ENCODE measurements at regions not wholly inside any gene's neighbourhood (a gene's known extent, or its start where the extent isn't known, plus 50 kb on each side); places are given as distances from the start of the nearest gene placed in this dataset.

DNA sequence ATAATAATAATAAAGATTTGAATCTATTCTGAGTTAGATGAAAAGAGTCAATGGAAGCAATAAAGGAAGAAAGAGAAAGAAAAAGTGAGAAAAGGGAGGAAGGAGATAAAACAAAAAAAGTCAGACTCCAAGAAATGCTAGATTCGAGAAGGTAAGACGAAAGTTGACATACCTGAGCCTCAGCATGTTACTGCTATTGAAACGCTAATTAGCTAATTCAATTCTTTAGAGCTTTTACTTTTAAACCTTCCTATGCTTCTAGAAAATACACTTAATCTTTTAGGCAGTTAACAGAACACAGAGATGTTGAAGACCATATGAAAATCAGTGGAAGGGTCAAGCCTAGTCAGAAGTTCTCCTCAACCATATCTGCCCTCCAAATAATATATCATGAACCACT, 337.2 kb upstream of the ROBO2 start:
- DNase-seq: no peak
- H3K4me3 ChIP-seq: no peak overlapping the region
- TF ChIP-seq POLR2A (IDR thresholded peaks at IDR 0.05): no peak
- TF ChIP-seq, protein P1, sequence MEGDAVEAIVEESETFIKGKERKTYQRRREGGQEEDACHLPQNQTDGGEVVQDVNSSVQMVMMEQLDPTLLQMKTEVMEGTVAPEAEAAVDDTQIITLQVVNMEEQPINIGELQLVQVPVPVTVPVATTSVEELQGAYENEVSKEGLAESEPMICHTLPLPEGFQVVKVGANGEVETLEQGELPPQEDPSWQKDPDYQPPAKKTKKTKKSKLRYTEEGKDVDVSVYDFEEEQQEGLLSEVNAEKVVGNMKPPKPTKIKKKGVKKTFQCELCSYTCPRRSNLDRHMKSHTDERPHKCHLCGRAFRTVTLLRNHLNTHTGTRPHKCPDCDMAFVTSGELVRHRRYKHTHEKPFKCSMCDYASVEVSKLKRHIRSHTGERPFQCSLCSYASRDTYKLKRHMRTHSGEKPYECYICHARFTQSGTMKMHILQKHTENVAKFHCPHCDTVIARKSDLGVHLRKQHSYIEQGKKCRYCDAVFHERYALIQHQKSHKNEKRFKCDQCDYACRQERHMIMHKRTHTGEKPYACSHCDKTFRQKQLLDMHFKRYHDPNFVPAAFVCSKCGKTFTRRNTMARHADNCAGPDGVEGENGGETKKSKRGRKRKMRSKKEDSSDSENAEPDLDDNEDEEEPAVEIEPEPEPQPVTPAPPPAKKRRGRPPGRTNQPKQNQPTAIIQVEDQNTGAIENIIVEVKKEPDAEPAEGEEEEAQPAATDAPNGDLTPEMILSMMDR (IDR thresholded peaks at IDR 0.05): no peak
- H3K9me3 ChIP-seq: no peaks in the 10 kb centered on the region
- H3K27me3 ChIP-seq: no peaks in the 10 kb centered on the region
- H3K36me3 ChIP-seq: no peaks in the 10 kb centered on the region
- no peaks in the 10 kb centered on the region for H3K4me1 ChIP-seq
- intact Hi-C loops (cut with DNase I): no loop called here
- WGBS, 4 donors: 60 to 76% (median 74%) methylated on average over 3 of the region's 3 CpGs
- no peak for ATAC-seq
- H3K27ac ChIP-seq: no peak overlapping the region

DNA sequence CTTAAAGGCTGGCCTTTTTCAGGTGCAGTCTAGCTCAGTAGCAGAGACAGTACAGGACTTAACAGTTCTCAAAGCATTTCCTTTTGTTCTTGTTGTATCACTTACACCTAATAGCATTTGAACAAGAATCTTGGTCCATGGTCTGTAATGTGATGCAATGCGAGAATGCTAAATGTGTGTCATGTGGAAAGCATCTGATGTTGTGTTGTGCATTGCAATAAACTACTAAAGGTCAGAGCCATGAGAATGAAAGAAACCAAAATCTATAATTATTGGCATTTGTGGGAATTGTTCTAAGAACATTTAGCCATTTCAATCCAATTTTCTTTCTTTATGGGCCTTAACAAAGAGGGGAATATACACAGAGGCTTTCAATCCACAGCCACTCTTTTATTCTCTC, 324.5 kb upstream of the ROBO2 start:
- Histone ChIP-seq H3K36me3 (no peaks in the 10 kb centered on the region), H3K4me1 (no peaks in the 10 kb centered on the region), H3K4me3 (no peak overlapping the region), H3K27me3 (no peaks in the 10 kb centered on the region), H3K9me3 (no peaks in the 10 kb centered on the region), H3K27ac (no peak overlapping the region)
- intact Hi-C loops (cut with DNase I): no loop called here
- no peak for ATAC-seq
- DNase-seq: no peak
- TF ChIP-seq POLR2A (IDR thresholded peaks at IDR 0.05): no peak
- TF ChIP-seq, protein P1 (IDR thresholded peaks at IDR 0.05): no peak
- WGBS, 4 donors: 88 to 92% (median 90%) methylated on average over 1 of the region's 1 CpG

DNA sequence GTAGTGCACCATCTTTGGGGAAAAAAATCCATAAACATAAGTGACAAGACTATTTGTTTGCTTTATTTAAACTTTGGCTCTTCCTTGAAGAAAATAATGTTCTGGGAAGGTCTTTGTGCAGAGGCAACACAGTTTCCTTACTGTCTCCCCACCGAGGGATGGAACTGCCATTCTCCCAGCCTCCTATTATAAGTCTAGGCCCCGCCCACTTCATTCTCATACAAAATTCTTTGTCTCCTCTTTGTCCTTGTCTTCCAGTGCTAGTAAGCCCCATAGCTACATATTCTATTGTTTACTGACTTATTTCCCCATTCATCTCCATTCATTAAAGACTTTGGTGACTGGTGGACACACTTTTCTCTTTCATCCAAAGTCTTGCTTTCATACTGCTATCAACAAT, 316.5 kb upstream of the ROBO2 start:
- Histone ChIP-seq H3K27me3 (no peaks in the 10 kb centered on the region), H3K4me3 (no peak overlapping the region), H3K9me3 (no peaks in the 10 kb centered on the region), H3K36me3 (no peaks in the 10 kb centered on the region), H3K27ac (no peak overlapping the region), H3K4me1 (no peaks in the 10 kb centered on the region)
- TF ChIP-seq POLR2A (IDR thresholded peaks at IDR 0.05): no peak
- TF ChIP-seq, protein P1 (IDR thresholded peaks at IDR 0.05): no peak
- intact Hi-C loops (cut with DNase I): no loop called here
- WGBS, 4 donors: 71 to 77% (median 74%) methylated on average over 2 of the region's 2 CpGs
- ATAC-seq (no peak), DNase-seq (no peak)

DNA sequence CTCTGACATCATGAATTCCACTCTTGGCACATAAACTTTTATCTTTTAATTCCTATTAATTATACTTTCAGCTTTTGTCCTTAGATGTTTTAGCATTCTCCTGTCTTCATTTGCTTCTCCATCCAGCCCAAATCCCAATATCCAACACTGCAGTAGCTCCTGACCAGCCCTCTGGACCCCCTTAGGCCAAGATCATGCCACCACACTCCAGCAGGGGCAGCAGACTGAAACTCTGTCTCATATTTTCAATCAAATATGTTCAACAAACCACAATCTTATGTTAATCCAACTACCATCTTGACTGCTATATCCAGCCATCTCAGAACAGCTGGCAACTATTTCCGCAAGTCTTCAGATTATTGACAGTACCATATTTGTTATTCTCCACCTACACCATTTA, 315.8 kb upstream of the ROBO2 start:
- 94 to 97% (median 96%) methylated on average over 1 of the region's 1 CpG for WGBS, 4 donors
- no peak for ATAC-seq
- TF ChIP-seq POLR2A (IDR thresholded peaks at IDR 0.05): no peak
- TF ChIP-seq, protein P1 (IDR thresholded peaks at IDR 0.05): no peak

More for the DNA sequence above, 315.8 kb upstream of the ROBO2 start:
- H3K4me1 ChIP-seq: no peaks in the 10 kb centered on the region
- H3K4me3 ChIP-seq: no peak overlapping the region
- no peaks in the 10 kb centered on the region for H3K9me3 ChIP-seq
- intact Hi-C loops (cut with DNase I): no loop called here
- H3K27me3 ChIP-seq: no peaks in the 10 kb centered on the region
- H3K36me3 ChIP-seq: no peaks in the 10 kb centered on the region
- DNase-seq: no peak
- no peak overlapping the region for H3K27ac ChIP-seq
